Nephron (organoid): ENCODE measurements at regions not wholly inside any gene's neighbourhood (a gene's known extent, or its start where the extent isn't known, plus 50 kb on each side); places are given as distances from the start of the nearest gene placed in this dataset.

Experiments
- H3K27ac Mint-ChIP-seq, 3 experiments: 2 replicates each; pipeline ENCODE4 v1.8.0; 2020; ENCODE audit warnings: mixed read lengths in 3 of 3, mild to moderate bottlenecking in 2 of 3, moderate library complexity in 1 of 3
- H3K27me3 Mint-ChIP-seq: 2 replicates; pipeline ENCODE4 v1.8.0; 2021; ENCODE audit warnings: low read depth, mild to moderate bottlenecking, moderate library complexity, mixed read lengths
- H3K36me3 Mint-ChIP-seq: 2 replicates; pipeline ENCODE4 v1.8.0; 2020; ENCODE audit warnings: low read depth, mixed read lengths
- H3K4me1 Mint-ChIP-seq: 2 replicates; pipeline ENCODE4 v1.8.0; 2020; ENCODE audit warnings: mixed read lengths
- H3K4me3 Mint-ChIP-seq, 3 experiments: 2 replicates each; pipeline ENCODE4 v1.8.0; 2020; ENCODE audit warnings: mild to moderate bottlenecking in 3 of 3, mixed read lengths in 3 of 3, moderate library complexity in 2 of 3
- H3K9me3 Mint-ChIP-seq: 2 replicates; pipeline ENCODE4 v1.8.0; 2020; ENCODE audit warnings: mixed read lengths
- CTCF ChIP-seq, 3 experiments: fragments of 200-600 bp; sonication (generic); IDR thresholded peaks; one replicate each; pipeline ENCODE4 v1.5.0; 2021; ENCODE audit warnings: antibody characterized with exemption in 3 of 3; ENCODE audit not compliant: unreplicated experiment in 3 of 3

- Mint-ChIP-seq H3K27me3 (no peaks in the 10 kb centered on the region), H3K36me3 (no peaks in the 10 kb centered on the region), H3K4me3 (no peak overlapping the region), H3K27ac (no peak overlapping the region), H3K4me1 (no peaks in the 10 kb centered on the region), H3K9me3 (no peaks in the 10 kb centered on the region)
- no peak for TF ChIP-seq CTCF (IDR thresholded peaks at IDR 0.05; ENCODE audit: unreplicated experiment in 3 of 3)
Observed at GRCh38 chr1:99119188-99119587, 114.5 kb upstream of the PLPPR5 start.

- Mint-ChIP-seq H3K27me3 (no peaks in the 10 kb centered on the region), H3K4me1 (no peaks in the 10 kb centered on the region), H3K27ac (no peak overlapping the region), H3K9me3 (peaks cover 4% of the 10 kb centered on the region), H3K4me3 (no peak overlapping the region), H3K36me3 (no peaks in the 10 kb centered on the region)
- TF ChIP-seq CTCF (IDR thresholded peaks at IDR 0.05; ENCODE audit: unreplicated experiment in 3 of 3), result no peak
Observed at GRCh38 chr1:99122039-99122438, 117.4 kb upstream of the PLPPR5 start.

GRCh38 chr1:99123936-99124335 is 119.3 kb upstream of the PLPPR5 start:
- Mint-ChIP-seq H3K27ac (no peak overlapping the region), H3K36me3 (no peaks in the 10 kb centered on the region), H3K4me1 (no peaks in the 10 kb centered on the region), H3K4me3 (no peak overlapping the region), H3K9me3 (peaks cover 15% of the 10 kb centered on the region), H3K27me3 (peaks cover 3% of the 10 kb centered on the region)
- no peak for TF ChIP-seq CTCF (IDR thresholded peaks at IDR 0.05; ENCODE audit: unreplicated experiment in 3 of 3)

- peaks cover 3% of the 10 kb centered on the region for H3K27me3 Mint-ChIP-seq
- H3K9me3 Mint-ChIP-seq, result peaks cover 14% of the 10 kb centered on the region
- no peaks in the 10 kb centered on the region for H3K36me3 Mint-ChIP-seq
- H3K4me3 Mint-ChIP-seq, result no peak overlapping the region
- no peak overlapping the region for H3K27ac Mint-ChIP-seq
- peaks cover 16% of the 10 kb centered on the region for H3K4me1 Mint-ChIP-seq
- TF ChIP-seq CTCF (IDR thresholded peaks at IDR 0.05; ENCODE audit: unreplicated experiment in 3 of 3), result no peak
Observed at GRCh38 chr1:99131546-99131945, 126.9 kb upstream of the PLPPR5 start.

- Mint-ChIP-seq H3K9me3 (peaks cover 9% of the 10 kb centered on the region), H3K27ac (peak overlapping the region; percentile 13 to 39 (median 21)), H3K36me3 (no peaks in the 10 kb centered on the region), H3K4me1 (peaks cover 16% of the 10 kb centered on the region), H3K27me3 (no peaks in the 10 kb centered on the region), H3K4me3 (no peak overlapping the region)
- no peak for TF ChIP-seq CTCF (IDR thresholded peaks at IDR 0.05; ENCODE audit: unreplicated experiment in 3 of 3)
Observed at GRCh38 chr1:99133756-99134500, 129.3 kb upstream of the PLPPR5 start.

- no peaks in the 10 kb centered on the region for H3K27me3 Mint-ChIP-seq
- H3K4me1 Mint-ChIP-seq, result peaks cover 16% of the 10 kb centered on the region
- no peak overlapping the region for H3K27ac Mint-ChIP-seq
- H3K36me3 Mint-ChIP-seq, result no peaks in the 10 kb centered on the region
- H3K4me3 Mint-ChIP-seq, result no peak overlapping the region
- H3K9me3 Mint-ChIP-seq, result peaks cover 7% of the 10 kb centered on the region
- no peak for TF ChIP-seq CTCF (IDR thresholded peaks at IDR 0.05; ENCODE audit: unreplicated experiment in 3 of 3)
Observed at GRCh38 chr1:99137554-99138206, 126.6 kb upstream of the PLPPR4 start.
